Testis (tissue), 2 donors: ENCODE measurements at regions not wholly inside any gene's neighbourhood (a gene's known extent, or its start where the extent isn't known, plus 50 kb on each side); places are given as distances from the start of the nearest gene placed in this dataset.

Experiments
- DNase-seq: peaks from one replicate; pipeline ENCODE4 v3.0.0-alpha.2; 2019
- H3K27ac ChIP-seq, 2 donors: fragments of 200-600 bp; sonication (generic); one replicate each; pipeline ENCODE4 v1.5.1; 2019
- H3K27me3 ChIP-seq: fragments of 200-600 bp; sonication (generic); one replicate; pipeline ENCODE4 v1.5.1; 2019
- H3K36me3 ChIP-seq: fragments of 200-600 bp; sonication (generic); one replicate; pipeline ENCODE4 v1.5.1; 2017; ENCODE audit warnings: low read depth; ENCODE audit errors: missing control alignments
- H3K4me1 ChIP-seq: fragments of 200-600 bp; sonication (generic); one replicate; pipeline ENCODE4 v1.5.1; 2019
- H3K4me3 ChIP-seq, 2 donors: fragments of 200-600 bp; sonication (generic); one replicate each; pipeline ENCODE4 v1.5.1; 2017 to 2019
- H3K9me3 ChIP-seq: fragments of 200-600 bp; sonication (generic); one replicate; pipeline ENCODE4 v1.5.1; 2017
- CTCF ChIP-seq, 3 experiments: fragments of 450-650 bp in 2 of 3; fragments of 200-600 bp in 1 of 3; sonication (generic) in 1 of 3; IDR thresholded peaks; one replicate each; pipeline ENCODE4 v1.5.1; 2016 to 2019; ENCODE audit warnings: antibody characterized with exemption in 3 of 3, mild to moderate bottlenecking in 2 of 3, moderate library complexity in 1 of 3
- POLR2A ChIP-seq: fragments of 450-650 bp; IDR thresholded peaks from one replicate; pipeline ENCODE4 v1.6.1; 2017; ENCODE audit warnings: antibody characterized with exemption, mild to moderate bottlenecking, moderate library complexity
- WGBS, 2 donors: methylation state at CpG; one replicate each; pipeline ENCODE4 v1.1.5; 2018; 5-methylcytosine and 5-hydroxymethylcytosine counted together
- intact Hi-C: fragments of 100-400 bp; cut with DNase I; formaldehyde crosslinking; loops from one replicate; pipeline ENCODE4 v1.15.1; 2023; ENCODE audit warnings: low total_unique reads

- Histone ChIP-seq H3K36me3 (no peaks in the 10 kb centered on the region), H3K4me3 (no peak overlapping the region), H3K27me3 (no peaks in the 10 kb centered on the region), H3K27ac (no peak overlapping the region), H3K4me1 (peaks cover 11% of the 10 kb centered on the region), H3K9me3 (no peaks in the 10 kb centered on the region)
- TF ChIP-seq POLR2A (no peak), CTCF (IDR thresholded peaks at IDR 0.05) (no peak)
- WGBS, 2 donors: 61 to 68% methylated on average over 2 of the region's 2 CpGs
- DNase-seq: no peak
- intact Hi-C loops: no loop called here
Observed at GRCh38 chr10:84991301-84991700, 662.9 kb downstream of the CCSER2 start.

- TF ChIP-seq POLR2A: no peak
- no peak for TF ChIP-seq CTCF (IDR thresholded peaks at IDR 0.05)
- WGBS, 2 donors: 62 to 79% methylated on average over 9 of the region's 9 CpGs
- no peaks in the 10 kb centered on the region for H3K9me3 ChIP-seq
Observed at GRCh38 chr10:84993251-84994035, 665.1 kb downstream of the CCSER2 start.

DNA sequence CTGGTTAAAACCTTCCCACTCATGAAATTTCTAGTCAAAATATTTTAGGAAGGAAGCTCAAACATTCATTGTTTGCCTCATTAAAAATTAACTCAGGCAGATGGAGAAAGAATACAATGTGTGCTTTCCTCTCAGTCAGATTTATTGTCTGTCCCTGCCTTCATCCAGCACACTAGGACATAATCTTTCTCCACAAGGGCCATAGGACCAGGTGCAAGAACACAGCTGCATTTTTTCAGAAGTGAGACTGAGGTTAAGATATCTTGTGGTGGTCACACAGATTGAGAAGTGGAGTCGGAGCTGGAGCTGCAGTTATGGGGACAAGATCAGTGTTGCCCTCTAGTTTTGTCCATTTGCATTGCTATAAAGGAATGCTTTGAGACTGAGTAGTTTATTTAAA is 666.3 kb downstream of the CCSER2 start:
- Histone ChIP-seq H3K9me3 (no peaks in the 10 kb centered on the region), H3K27me3 (no peaks in the 10 kb centered on the region), H3K4me3 (no peak overlapping the region), H3K27ac (no peak overlapping the region), H3K4me1 (peaks cover 11% of the 10 kb centered on the region), H3K36me3 (no peaks in the 10 kb centered on the region)
- 48 to 73% methylated on average over 1 of the region's 1 CpG for WGBS, 2 donors
- intact Hi-C loops: no loop called here
- no peak for TF ChIP-seq CTCF (IDR thresholded peaks at IDR 0.05)
- TF ChIP-seq POLR2A: no peak
- no peak for DNase-seq

More at GRCh38 chr10:84993251-84994035, 665.1 kb downstream of the CCSER2 start:
- H3K36me3 ChIP-seq: no peaks in the 10 kb centered on the region
- no peak overlapping the region for H3K27ac ChIP-seq
- peaks cover 11% of the 10 kb centered on the region for H3K4me1 ChIP-seq
- no peaks in the 10 kb centered on the region for H3K27me3 ChIP-seq
- intact Hi-C loops: no loop called here
- DNase-seq: no peak
- no peak overlapping the region for H3K4me3 ChIP-seq

DNA sequence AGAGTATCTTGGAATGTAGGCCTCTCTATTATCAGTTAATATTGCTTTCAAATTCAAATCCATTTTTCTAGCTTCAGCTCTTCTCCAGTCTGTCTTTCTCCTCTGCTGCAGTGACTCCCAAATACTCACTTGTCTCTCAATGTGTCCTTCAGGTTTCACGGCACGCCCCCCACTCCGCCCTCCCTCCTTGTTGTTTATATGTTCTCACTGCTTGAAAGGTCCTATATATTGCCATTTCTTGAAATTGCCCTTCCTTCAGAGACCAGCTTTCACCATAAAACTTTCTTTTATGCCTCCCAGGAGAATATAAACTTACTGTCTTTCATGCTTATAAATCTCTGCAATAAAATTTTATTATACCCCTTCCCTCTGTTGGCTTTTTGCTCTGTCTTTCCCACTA is 668.2 kb downstream of the CCSER2 start:
- H3K4me3 ChIP-seq: no peak overlapping the region
- H3K4me1 ChIP-seq: peaks cover 11% of the 10 kb centered on the region
- H3K27ac ChIP-seq: no peak overlapping the region
- DNase-seq: no peak
- WGBS, 2 donors: 59 to 82% methylated on average over 3 of the region's 3 CpGs
- no peaks in the 10 kb centered on the region for H3K27me3 ChIP-seq
- intact Hi-C loops: no loop called here
- no peaks in the 10 kb centered on the region for H3K9me3 ChIP-seq
- TF ChIP-seq POLR2A (no peak), CTCF (IDR thresholded peaks at IDR 0.05) (no peak)
- H3K36me3 ChIP-seq: no peaks in the 10 kb centered on the region

DNA sequence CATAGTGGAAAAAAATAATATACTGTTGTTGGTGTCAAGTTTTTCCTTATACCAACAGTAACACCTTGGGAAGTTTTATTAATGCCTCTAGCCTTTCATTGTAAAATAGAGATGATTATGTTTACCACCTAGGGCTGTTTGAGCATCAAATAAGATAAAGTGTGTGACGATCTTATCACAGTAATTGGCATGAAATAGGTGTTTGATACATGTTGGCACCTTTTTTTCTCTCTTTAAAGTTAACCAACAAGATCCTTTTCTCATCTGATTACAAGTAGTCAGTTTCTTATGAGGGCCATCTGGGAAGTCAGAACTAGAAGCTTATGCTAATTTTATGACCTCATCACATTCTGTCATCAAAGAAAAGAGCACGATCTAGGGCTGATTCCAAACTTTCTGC is 669.5 kb downstream of the CCSER2 start:
- Histone ChIP-seq H3K27ac (no peak overlapping the region), H3K4me3 (no peak overlapping the region), H3K27me3 (no peaks in the 10 kb centered on the region), H3K9me3 (no peaks in the 10 kb centered on the region), H3K4me1 (peaks cover 11% of the 10 kb centered on the region), H3K36me3 (no peaks in the 10 kb centered on the region)
- 71 to 73% methylated on average over 2 of the region's 2 CpGs for WGBS, 2 donors
- TF ChIP-seq CTCF (IDR thresholded peaks at IDR 0.05): no peak
- TF ChIP-seq POLR2A: no peak
- DNase-seq: no peak
- intact Hi-C loops: no loop called here
